Left lung (tissue), 4 donors: ENCODE measurements at regions not wholly inside any gene's neighbourhood (a gene's known extent, or its start where the extent isn't known, plus 50 kb on each side); places are given as distances from the start of the nearest gene placed in this dataset.

Experiments
- ATAC-seq: fragments of 200-7000 bp; cut with Tn5 transposase; one replicate; pipeline ENCODE4 v1.9.1; 2020; ENCODE audit warnings: moderate library complexity
- DNase-seq, 4 donors: peaks; one replicate each; pipeline ENCODE4 v3.0.0-alpha.2; 2013 to 2020
- H3K27ac ChIP-seq, 2 donors: fragments of 200-600 bp; sonication (generic) in 1 of 2; one replicate each; pipeline versions ENCODE4 v1.5.0 to v1.8.0; 2020 to 2021
- H3K27me3 ChIP-seq, 2 donors: fragments of 200-600 bp; sonication (generic) in 1 of 2; one replicate each; pipeline versions ENCODE4 v1.5.0 to v1.8.0; 2020 to 2021
- H3K36me3 ChIP-seq, 2 donors: fragments of 200-600 bp; sonication (generic) in 1 of 2; one replicate each; pipeline versions ENCODE4 v1.5.0 to v1.8.0; 2020 to 2021
- H3K4me1 ChIP-seq, 2 donors: fragments of 200-600 bp; one replicate each; pipeline ENCODE4 v1.8.0; 2021
- H3K4me3 ChIP-seq, 2 donors: fragments of 200-600 bp; sonication (generic) in 1 of 2; one replicate each; pipeline versions ENCODE4 v1.5.0 to v1.8.0; 2020 to 2021; ENCODE audit warnings: mild to moderate bottlenecking in 1 of 2
- H3K9me3 ChIP-seq, 2 donors: fragments of 200-600 bp; sonication (generic) in 1 of 2; one replicate each; pipeline versions ENCODE4 v1.5.0 to v1.8.0; 2020 to 2021
- CTCF ChIP-seq, 2 donors: fragments of 200-600 bp; sonication (generic) in 1 of 2; IDR thresholded peaks; one replicate each; pipeline versions ENCODE4 v1.5.0 to v1.8.0; 2021; ENCODE audit warnings: antibody characterized with exemption in 2 of 2
- intact Hi-C, 2 donors: fragments of 100-400 bp; cut with DNase I; formaldehyde crosslinking; loops; one replicate each; pipeline versions ENCODE4 v1.11.2 to v1.14.2; 2022
- donor health status: DM: no; HTN: yes; CAD: no.
- donor health status: DM: no; HTN: no; CAD: no.

- Histone ChIP-seq H3K9me3 (no peaks in the 10 kb centered on the region), H3K4me1 (no peaks in the 10 kb centered on the region), H3K27me3 (no peaks in the 10 kb centered on the region), H3K27ac (no peak overlapping the region), H3K4me3 (no peak overlapping the region), H3K36me3 (no peaks in the 10 kb centered on the region)
- ATAC-seq: no peak
- intact Hi-C loops: no loop called here
- TF ChIP-seq CTCF (IDR thresholded peaks at IDR 0.05): no peak
- no peak for DNase-seq
These were observed 444.0 kb upstream of the ZWINT start for GRCh38 chr10:56805022-56805421.

GRCh38 chr10:56785292-56785691, 424.2 kb upstream of the ZWINT start:
- intact Hi-C loops: no loop called here
- DNase-seq (no peak), ATAC-seq (no peak)
- no peaks in the 10 kb centered on the region for H3K27me3 ChIP-seq
- H3K36me3 ChIP-seq: no peaks in the 10 kb centered on the region
- H3K4me3 ChIP-seq: no peak overlapping the region
- no peak overlapping the region for H3K27ac ChIP-seq
- no peaks in the 10 kb centered on the region for H3K4me1 ChIP-seq
- H3K9me3 ChIP-seq: no peaks in the 10 kb centered on the region
- no peak for TF ChIP-seq CTCF (IDR thresholded peaks at IDR 0.05)

DNA sequence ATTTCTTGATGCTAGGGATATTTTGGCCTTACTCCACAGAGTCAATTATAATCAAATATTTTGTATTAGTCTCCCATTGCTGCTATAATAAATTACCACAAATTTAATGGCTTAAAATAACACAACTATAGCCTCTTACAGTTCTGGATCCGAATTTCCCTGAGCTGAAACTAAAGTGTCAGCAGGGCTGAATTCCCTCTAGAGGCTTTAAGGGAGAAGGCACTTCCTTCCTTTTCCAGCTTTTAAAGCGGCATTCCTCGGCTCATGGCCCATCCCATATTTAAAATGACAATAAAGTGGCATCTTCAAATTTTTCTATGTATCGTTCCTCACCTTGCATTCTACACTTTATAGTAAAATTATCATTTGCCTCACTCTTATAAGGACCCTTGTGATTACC, 421.4 kb upstream of the ZWINT start:
- no peaks in the 10 kb centered on the region for H3K4me1 ChIP-seq
- H3K27ac ChIP-seq: no peak overlapping the region
- H3K27me3 ChIP-seq: no peaks in the 10 kb centered on the region
- no peaks in the 10 kb centered on the region for H3K36me3 ChIP-seq
- no peak for DNase-seq
- TF ChIP-seq CTCF (IDR thresholded peaks at IDR 0.05): no peak
- no peak for ATAC-seq
- H3K4me3 ChIP-seq: no peak overlapping the region
- intact Hi-C loops: no loop called here
- peaks cover 0 to 4% of the 10 kb centered on the region in 2 donors for H3K9me3 ChIP-seq

- Histone ChIP-seq H3K36me3 (no peaks in the 10 kb centered on the region), H3K9me3 (peaks cover 0 to 25% of the 10 kb centered on the region in 2 donors), H3K4me1 (no peaks in the 10 kb centered on the region), H3K27ac (no peak overlapping the region), H3K4me3 (no peak overlapping the region), H3K27me3 (no peaks in the 10 kb centered on the region)
- ATAC-seq (no peak), DNase-seq (no peak)
- TF ChIP-seq CTCF (IDR thresholded peaks at IDR 0.05): no peak
- intact Hi-C loops: no loop called here
These were observed 410.3 kb upstream of the ZWINT start for GRCh38 chr10:56771343-56771742.

GRCh38 chr10:56763090-56763489, 402.0 kb upstream of the ZWINT start:
- H3K4me3 ChIP-seq: no peak overlapping the region
- TF ChIP-seq CTCF (IDR thresholded peaks at IDR 0.05): no peak
- no peaks in the 10 kb centered on the region for H3K36me3 ChIP-seq
- ATAC-seq (no peak), DNase-seq (no peak)
- H3K27ac ChIP-seq: no peak overlapping the region
- H3K9me3 ChIP-seq: peaks cover 0 to 2% of the 10 kb centered on the region in 2 donors
- no peaks in the 10 kb centered on the region for H3K27me3 ChIP-seq
- H3K4me1 ChIP-seq: no peaks in the 10 kb centered on the region
- intact Hi-C loops: no loop called here
